COLO829 (cell line): ENCODE measurements at regions not wholly inside any gene's neighbourhood (a gene's known extent, or its start where the extent isn't known, plus 50 kb on each side); places are given as distances from the start of the nearest gene placed in this dataset.

ENCODE experiments used
- DNase-seq: peaks from one replicate; pipeline ENCODE4 v3.0.0; 2012; ENCODE audit warnings: low spot score

- no peak for DNase-seq
Observed at GRCh38 chr21:26412885-26413284, 160.2 kb downstream of the CYYR1 start.

- no peak for DNase-seq
Observed at GRCh38 chr21:26409735-26410134, 163.4 kb downstream of the CYYR1 start.

GRCh38 chr21:26408511-26408910 lies 164.6 kb downstream of the CYYR1 start:
- no peak for DNase-seq

- no peak for DNase-seq
Observed at GRCh38 chr21:26406526-26406925, 166.6 kb downstream of the CYYR1 start.

- DNase-seq: peak; percentile 18
Observed at GRCh38 chr21:26405735-26406361, 167.2 kb downstream of the CYYR1 start.

GRCh38 chr21:26405071-26405470 lies 168.0 kb downstream of the CYYR1 start:
- no peak for DNase-seq

- DNase-seq: no peak
Observed at GRCh38 chr21:26404288-26404687, 168.8 kb downstream of the CYYR1 start.

GRCh38 chr21:26403321-26403720 lies 169.8 kb downstream of the CYYR1 start:
- no peak for DNase-seq

GRCh38 chr21:26397545-26397944 lies 175.5 kb downstream of the CYYR1 start:
- no peak for DNase-seq

- no peak for DNase-seq
Observed at GRCh38 chr21:26394341-26394740, 178.7 kb downstream of the CYYR1 start.

- DNase-seq: no peak
Observed at GRCh38 chr21:26391166-26391565, 181.9 kb downstream of the CYYR1 start.

GRCh38 chr21:26389971-26390641 lies 183.0 kb downstream of the CYYR1 start:
- DNase-seq: peak; percentile 35

- no peak for DNase-seq
Observed at GRCh38 chr21:26388731-26389231, 184.3 kb downstream of the CYYR1 start.

GRCh38 chr21:26385721-26386120 lies 187.4 kb downstream of the CYYR1 start:
- no peak for DNase-seq

GRCh38 chr21:26379561-26379960 lies 193.5 kb downstream of the CYYR1 start:
- DNase-seq: no peak

- DNase-seq: no peak
Observed at GRCh38 chr21:26377111-26377694, 195.9 kb downstream of the CYYR1 start.

GRCh38 chr21:26374817-26375216 lies 198.3 kb downstream of the CYYR1 start:
- peak; percentile 35 for DNase-seq

- no peak for DNase-seq
Observed at GRCh38 chr21:26368591-26369320, 198.2 kb upstream of the APP start.

- no peak for DNase-seq
Observed at GRCh38 chr21:26366781-26367180, 196.2 kb upstream of the APP start.

GRCh38 chr21:26365849-26366248 lies 195.3 kb upstream of the APP start:
- no peak for DNase-seq

- no peak for DNase-seq
Observed at GRCh38 chr21:26351661-26352060, 181.1 kb upstream of the APP start.

GRCh38 chr21:26332867-26333266 lies 162.3 kb upstream of the APP start:
- no peak for DNase-seq
